ENCODE measurements at regions not wholly inside any gene's neighbourhood (a gene's known extent, or its start where the extent isn't known, plus 50 kb on each side); places are given as distances from the start of the nearest gene placed in this dataset.
"Not testable (repeated sequence)": the region's sequence is repeated elsewhere in the genome, so short reads cannot be mapped to it uniquely, and the experiment has no call there.

DNA sequence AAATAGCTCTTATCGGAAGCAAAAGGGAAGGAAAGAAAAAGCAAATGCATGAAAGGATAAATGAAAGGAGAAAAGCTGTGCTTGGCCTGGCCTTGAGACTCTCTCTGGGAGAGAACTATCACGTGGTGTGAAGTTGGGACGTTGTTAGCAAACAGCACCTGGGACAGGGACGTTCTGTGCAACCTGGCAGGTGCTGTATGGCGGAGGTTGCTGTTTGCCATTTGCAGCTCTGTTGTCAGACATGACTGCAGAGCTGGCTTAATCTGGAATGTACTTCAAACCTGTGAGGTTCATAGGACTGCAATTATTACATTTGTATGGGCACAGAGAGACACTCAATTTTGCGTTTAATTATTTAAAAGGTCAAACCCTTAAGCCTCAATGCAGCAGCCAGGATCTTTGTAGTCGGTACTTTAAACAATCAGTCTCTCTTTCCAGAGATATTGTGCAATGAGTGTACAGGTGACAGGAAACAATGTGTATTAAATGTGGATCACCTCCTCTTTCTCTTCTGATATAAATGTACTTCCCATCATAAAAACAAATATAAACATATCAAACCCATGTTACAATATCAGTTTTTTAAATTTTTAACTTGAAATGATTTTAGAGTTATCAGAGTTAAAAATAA lies 800.5 kb upstream of the KCND2 start:
- peak; percentile 77 to 82 for DNase-seq

DNA sequence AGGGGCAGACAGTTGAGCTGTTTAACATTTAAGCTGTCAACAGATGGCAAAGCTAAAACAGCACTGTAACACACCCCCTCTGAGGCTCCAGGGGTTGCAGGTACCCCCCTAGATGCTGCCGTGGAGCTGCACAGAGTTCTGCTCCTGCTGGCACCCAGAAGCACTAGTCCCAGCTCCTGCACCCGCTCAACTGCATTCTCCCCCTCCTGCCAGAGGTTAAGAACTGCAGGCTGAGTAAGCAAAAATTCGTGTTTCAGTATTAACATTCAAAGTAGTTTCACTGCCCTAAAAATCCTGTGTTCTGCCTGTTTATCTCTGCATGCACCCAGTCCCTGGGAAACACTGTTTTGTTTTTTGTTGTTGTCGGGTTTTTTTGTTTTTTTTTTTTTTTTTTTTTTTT lies 790.8 kb upstream of the KCND2 start:
- DNase-seq = peak; percentile 5 to 68

DNA sequence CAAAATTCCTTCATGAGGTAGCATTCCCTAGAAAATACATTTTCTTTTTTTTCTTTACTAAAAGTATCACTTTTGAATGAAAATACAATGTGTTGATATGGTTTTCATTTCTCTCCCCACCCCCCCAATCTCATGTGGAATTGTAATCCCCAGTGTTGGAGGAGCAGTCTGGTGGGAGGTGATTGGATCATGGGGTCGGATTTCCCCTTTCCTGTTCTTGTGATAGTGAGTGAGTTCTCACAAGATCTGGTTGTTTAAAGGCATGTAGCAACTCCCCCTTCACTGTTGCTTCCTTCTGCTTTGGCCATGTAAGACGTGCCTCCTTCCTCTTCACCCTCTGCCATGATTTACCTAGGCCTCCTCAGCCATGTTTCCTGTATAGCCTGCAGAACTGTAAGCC lies 790.3 kb upstream of the KCND2 start:
- DNase-seq = no peak

GRCh38 chr7:119483364-119483763 lies 789.6 kb upstream of the KCND2 start:
- DNase-seq = no peak

- no peak for DNase-seq
Observed at GRCh38 chr7:119514326-119514725, 758.6 kb upstream of the KCND2 start.

DNA sequence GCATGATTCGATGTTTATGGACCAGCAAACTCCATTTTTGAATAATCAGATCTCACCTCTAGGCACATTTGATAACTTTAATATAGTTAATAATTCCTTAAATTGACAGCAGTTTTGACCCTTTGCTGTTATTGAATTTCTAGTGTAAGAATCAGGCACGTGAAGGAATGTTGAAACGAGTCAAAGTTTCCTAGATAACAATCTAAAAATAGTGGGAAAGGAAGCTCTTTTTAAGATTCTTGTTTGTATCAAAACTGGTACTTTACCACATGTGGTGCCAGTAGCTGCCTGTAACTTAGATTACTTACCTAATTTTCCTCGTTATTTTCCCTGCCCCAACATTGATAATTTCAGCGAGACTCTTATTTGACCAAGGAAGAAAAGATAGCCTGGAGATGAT lies 757.8 kb upstream of the KCND2 start:
- DNase-seq = no peak

DNA sequence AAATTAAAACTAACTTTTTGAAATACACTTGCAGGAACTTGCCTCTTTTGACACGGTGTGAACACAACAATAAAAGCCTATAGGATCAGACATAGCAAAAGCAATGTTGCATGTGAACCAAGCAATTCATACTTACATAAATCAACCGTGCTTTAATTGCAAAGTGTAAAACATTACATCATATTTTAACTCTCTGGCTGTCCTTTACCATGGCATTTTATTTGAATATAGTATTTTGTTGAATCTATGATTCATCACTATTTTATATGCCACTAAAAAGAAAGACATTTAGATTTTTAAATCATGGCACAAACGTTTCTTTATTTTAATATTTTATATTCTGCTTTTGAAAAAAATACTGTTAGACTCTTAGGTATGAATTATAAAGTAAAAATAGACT lies 757.0 kb upstream of the KCND2 start:
- DNase-seq = no peak

GRCh38 chr7:119522263-119522662 lies 750.7 kb upstream of the KCND2 start:
- no peak for DNase-seq

- DNase-seq = no peak
Observed at GRCh38 chr7:119522698-119523097, 750.3 kb upstream of the KCND2 start.

- DNase-seq = no peak
Observed at GRCh38 chr7:119545118-119545517, 727.9 kb upstream of the KCND2 start.

GRCh38 chr7:119555788-119556187 lies 717.2 kb upstream of the KCND2 start:
- DNase-seq = no peak

GRCh38 chr7:119556436-119556835 lies 716.5 kb upstream of the KCND2 start:
- DNase-seq = no peak

DNA sequence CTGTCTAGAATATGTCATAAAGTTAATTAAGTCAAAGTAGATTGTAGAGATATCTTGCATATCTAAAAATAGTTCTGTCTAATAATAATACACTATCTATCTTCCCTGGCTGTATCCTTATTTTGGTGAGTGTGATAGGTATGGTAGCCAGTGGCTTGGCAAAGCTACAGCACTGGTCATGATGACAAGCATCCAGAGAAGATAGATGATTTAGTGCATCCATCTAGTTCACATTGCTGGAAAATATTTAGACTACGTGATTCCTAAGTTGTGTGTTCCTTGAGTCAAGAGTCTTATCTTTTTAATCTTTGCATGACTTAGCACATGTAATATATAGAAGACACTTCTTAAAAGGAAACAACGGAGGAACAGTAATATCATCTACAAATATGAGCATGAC lies 711.2 kb upstream of the KCND2 start:
- no peak for DNase-seq

DNA sequence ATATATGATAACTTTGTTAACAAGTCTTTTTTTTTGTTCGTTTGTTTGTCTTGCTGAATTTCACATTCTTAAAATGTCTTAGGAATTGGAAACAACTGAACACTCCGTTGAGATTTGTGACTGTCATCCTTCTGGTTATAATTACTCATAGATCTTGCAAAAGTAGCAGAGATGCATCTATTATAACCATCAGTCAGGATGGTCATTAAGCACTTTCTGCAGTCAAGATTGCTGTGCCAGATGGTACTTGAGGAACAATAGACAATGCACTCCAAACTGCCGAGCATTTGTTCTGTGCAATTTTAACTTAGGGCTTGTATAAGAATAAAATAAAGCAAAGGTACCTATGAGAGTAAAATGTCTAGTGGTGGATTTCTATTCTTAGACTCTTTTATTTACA lies 710.1 kb upstream of the KCND2 start:
- DNase-seq = no peak

- DNase-seq = no peak
Observed at GRCh38 chr7:119571666-119572065, 701.3 kb upstream of the KCND2 start.

DNA sequence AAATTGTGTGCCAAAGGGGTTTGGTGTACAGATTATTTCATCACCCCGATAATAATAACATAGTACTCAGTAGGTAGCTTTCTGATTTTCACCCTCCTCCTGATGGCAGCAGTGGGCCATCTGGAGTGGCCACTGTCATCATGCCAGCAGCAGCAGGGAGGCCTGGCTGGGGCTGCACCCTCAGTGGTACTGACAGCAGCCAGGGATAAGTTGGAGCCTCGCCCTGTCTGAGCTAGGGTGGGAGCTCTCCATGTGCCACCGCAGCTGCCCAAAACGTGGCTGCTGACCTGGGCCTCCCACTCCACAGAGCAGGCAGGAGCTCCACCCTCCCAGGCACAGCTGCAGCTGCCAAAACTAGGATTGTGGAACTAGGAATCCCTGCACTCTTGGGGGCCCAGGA lies 700.8 kb upstream of the KCND2 start:
- peak; percentile 1 to 7 for DNase-seq

DNA sequence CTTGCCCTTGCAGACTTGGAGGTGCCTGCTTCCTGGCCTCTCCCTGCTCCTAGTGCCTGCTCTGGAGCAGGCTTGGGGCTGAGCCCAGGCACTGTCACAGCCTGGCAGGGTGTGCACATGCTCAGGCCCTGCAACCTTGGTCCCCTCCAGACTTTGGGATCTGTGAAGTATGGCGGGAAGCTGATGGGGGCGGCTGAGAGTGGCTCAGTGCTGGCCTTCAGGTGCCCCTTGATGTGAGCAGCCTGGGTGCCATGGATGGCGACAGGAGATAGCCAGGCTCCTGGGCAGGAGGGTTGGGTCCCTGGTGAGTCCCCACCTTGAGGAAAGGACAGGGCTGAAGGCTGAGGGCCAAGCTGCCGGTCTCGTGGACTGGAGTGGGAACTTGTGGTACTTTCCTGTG lies 700.4 kb upstream of the KCND2 start:
- DNase-seq = no peak

DNA sequence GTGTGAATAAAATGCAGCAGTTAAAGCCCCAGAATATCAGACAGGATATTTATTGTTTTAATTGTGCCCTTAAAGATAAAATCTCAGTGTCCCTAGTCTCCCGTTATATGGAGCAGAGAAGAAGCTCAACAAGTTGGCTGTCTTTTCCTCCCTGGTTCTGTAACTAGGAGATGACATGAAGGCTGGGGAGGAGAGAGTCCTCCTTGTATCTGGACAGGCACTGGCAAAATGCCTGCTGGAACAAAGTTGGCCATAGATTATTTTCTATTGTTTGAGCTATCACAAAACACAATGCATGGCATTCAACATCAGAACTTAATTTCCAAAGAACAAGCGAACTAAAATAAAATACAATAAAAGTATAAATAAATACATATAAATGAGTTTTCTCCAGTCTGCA lies 694.9 kb upstream of the KCND2 start:
- no peak for DNase-seq

- no peak for DNase-seq
Observed at GRCh38 chr7:119594956-119595355, 678.0 kb upstream of the KCND2 start.

DNA sequence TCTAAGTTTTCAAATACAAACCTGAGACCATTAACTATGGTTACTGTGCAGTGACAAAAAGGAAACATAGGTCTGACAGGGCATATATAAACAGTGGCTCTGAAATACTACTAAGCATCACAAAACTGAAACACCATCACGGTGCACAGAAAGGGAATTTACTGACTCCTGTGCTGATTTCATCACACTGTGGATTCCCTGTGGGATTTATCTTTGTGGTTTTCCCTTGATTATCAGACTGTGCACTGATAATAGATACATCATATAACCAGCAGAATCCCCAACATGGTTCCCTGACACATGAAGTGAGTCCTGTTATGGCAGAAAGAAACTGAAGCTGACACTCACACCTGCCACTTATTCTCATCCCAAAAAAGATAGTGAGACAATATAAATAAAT lies 676.3 kb upstream of the KCND2 start:
- no peak for DNase-seq

- DNase-seq = no peak
Observed at GRCh38 chr7:119606297-119606696, 666.7 kb upstream of the KCND2 start.

DNA sequence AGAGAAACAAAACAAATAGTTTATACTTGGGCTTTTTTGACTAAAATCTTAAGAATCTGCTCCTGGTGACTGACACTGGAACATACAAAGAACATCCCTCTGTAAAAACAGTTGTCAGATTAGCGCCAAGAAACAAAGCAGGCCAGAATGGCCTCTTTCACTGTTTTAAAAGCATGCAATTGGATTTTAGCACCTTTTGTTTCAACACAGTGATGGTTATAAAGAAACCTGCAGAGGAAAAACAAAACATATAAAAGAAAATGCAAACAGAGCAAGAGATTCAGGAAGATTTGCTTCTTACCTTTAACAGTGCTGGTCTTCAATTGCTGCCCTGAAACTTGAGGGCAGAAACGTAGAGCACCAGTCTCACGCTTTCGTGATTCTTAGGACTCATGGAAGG lies 652.2 kb upstream of the KCND2 start:
- no peak for DNase-seq

GRCh38 chr7:119623427-119623826 lies 649.5 kb upstream of the KCND2 start:
- DNase-seq = no peak

GRCh38 chr7:119630406-119630969 lies 642.5 kb upstream of the KCND2 start:
- no peak for DNase-seq

GRCh38 chr7:119633812-119634211 lies 639.2 kb upstream of the KCND2 start:
- DNase-seq = not testable (repeated sequence)

Data from SHP77 (cell line).